Stomach smooth muscle (tissue), 2 donors: ENCODE measurements at regions not wholly inside any gene's neighbourhood (a gene's known extent, or its start where the extent isn't known, plus 50 kb on each side); places are given as distances from the start of the nearest gene placed in this dataset.
"Not testable (repeated sequence)": the region's sequence is repeated elsewhere in the genome, so short reads cannot be mapped to it uniquely, and the experiment has no call there.

Source experiments
- H3K27ac ChIP-seq: one replicate; pipeline ENCODE4 v1.7.0; 2013; ENCODE audit warnings: mild to moderate bottlenecking, low read length, inconsistent platforms
- H3K27me3 ChIP-seq, 2 donors: one replicate each; pipeline ENCODE4 v1.7.0; 2013; ENCODE audit warnings: low read length in 2 of 2; ENCODE audit not compliant: insufficient read depth in 2 of 2, control insufficient read depth in 1 of 2
- H3K36me3 ChIP-seq, 2 donors: one replicate each; pipeline ENCODE4 v1.7.0; 2013; ENCODE audit warnings: low read length in 2 of 2; ENCODE audit not compliant: control insufficient read depth in 2 of 2, insufficient read depth in 2 of 2
- H3K4me1 ChIP-seq: one replicate; pipeline ENCODE4 v1.7.0; 2013; ENCODE audit warnings: low read length; ENCODE audit not compliant: control insufficient read depth, insufficient read depth
- H3K4me3 ChIP-seq, 2 donors: one replicate each; pipeline ENCODE4 v1.7.0; 2013; ENCODE audit warnings: low read length in 2 of 2
- H3K9ac ChIP-seq, 2 donors: one replicate each; pipeline ENCODE4 v1.7.0; 2013; ENCODE audit warnings: low read length in 2 of 2, mild to moderate bottlenecking in 1 of 2
- H3K9me3 ChIP-seq, 2 donors: one replicate each; pipeline ENCODE4 v1.7.0; 2013; ENCODE audit warnings: low read length in 2 of 2; ENCODE audit not compliant: control insufficient read depth in 2 of 2
- donor health status: healthy.
- donor health status: Pancreatic carcinoma.

DNA sequence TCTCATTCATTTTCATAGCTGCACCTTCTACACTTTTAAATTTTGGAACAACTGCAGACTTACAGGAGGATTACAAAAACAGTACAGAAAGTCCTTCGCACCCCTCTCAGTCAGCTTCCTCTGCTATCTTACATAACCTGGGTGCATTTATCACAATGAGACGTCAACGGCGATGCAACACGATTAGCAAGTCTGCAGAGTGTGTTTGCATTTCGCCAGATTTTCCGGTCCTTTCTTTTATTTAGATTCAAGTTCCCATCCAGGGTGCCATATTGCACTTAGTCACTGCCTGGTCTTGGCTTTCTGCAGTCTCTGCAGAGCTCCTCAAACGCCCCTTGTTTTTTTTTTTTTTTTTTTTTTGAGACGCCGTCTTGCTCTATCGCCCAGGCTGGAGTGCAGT is 85.9 kb downstream of the ASMT start:
- Histone ChIP-seq H3K4me1 (no peaks in the 10 kb centered on the region), H3K27ac (no peak overlapping the region), H3K9me3 (peaks cover 3 to 4% of the 10 kb centered on the region in 2 donors), H3K4me3 (no peak overlapping the region), H3K36me3 (no peaks in the 10 kb centered on the region), H3K27me3 (no peaks in the 10 kb centered on the region), H3K9ac (no peak overlapping the region)

- H3K9me3 ChIP-seq, H3K27ac ChIP-seq, H3K9ac ChIP-seq, H3K27me3 ChIP-seq, H3K36me3 ChIP-seq, H3K4me1 ChIP-seq, H3K4me3 ChIP-seq: not testable (repeated sequence)
Observed at GRCh38 chrX:1701396-1701901, 86.6 kb downstream of the ASMT start.

DNA sequence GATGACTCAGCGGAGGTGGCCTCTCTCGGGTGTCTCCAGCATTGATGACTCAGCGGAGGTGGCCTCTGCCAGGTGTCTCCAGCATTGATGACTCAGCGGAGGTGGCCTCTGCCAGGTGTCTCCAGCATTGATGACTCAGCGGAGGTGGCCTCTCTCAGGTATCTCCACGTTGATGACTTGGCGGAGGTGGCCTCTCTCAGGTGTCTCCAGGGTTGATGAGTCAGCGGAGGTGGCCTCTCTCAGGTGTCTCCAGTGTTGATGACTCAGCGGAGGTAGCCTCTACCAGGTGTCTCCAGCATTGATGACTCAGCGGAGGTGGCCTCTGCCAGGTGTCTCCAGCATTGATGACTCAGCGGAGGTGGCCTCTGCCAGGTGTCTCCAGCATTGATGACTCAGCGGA is 87.3 kb downstream of the ASMT start:
- not testable (repeated sequence) for H3K36me3 ChIP-seq, H3K9me3 ChIP-seq, H3K4me3 ChIP-seq, H3K27ac ChIP-seq, H3K27me3 ChIP-seq, H3K4me1 ChIP-seq, H3K9ac ChIP-seq

GRCh38 chrX:1702557-1702956 is 87.7 kb downstream of the ASMT start:
- H3K4me3 ChIP-seq, H3K27ac ChIP-seq, H3K27me3 ChIP-seq, H3K36me3 ChIP-seq, H3K4me1 ChIP-seq, H3K9me3 ChIP-seq, H3K9ac ChIP-seq: not testable (repeated sequence)

GRCh38 chrX:1709277-1709676 is 94.4 kb downstream of the ASMT start:
- not testable (repeated sequence) for H3K27ac ChIP-seq, H3K4me3 ChIP-seq, H3K27me3 ChIP-seq, H3K36me3 ChIP-seq, H3K4me1 ChIP-seq, H3K9ac ChIP-seq
- peaks cover 0 to 11% of the 10 kb centered on the region in 2 donors for H3K9me3 ChIP-seq

DNA sequence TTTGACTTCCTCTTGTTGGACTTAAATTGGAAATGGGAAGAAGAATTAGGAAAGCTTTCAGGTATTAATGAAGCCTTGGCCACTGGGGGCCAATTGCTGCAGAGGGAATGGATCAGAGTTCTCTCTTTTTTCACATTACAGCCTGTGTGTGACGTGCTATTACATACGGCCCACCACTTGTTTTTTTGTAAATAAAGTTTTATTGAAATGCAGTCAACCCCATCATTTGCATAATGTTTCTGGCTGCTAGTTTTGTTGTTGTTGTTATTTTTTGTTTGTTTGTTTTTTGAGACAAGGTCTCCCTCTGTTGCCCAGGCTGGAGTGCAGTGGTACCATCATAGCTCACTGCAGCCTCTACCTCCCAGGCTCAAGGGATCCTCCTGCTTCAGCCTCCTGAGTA is 98.4 kb downstream of the ASMT start:
- Histone ChIP-seq H3K9me3 (peaks cover 0 to 11% of the 10 kb centered on the region in 2 donors), H3K27me3 (no peaks in the 10 kb centered on the region), H3K9ac (no peak overlapping the region), H3K4me1 (no peaks in the 10 kb centered on the region), H3K27ac (no peak overlapping the region), H3K4me3 (no peak overlapping the region), H3K36me3 (no peaks in the 10 kb centered on the region)

DNA sequence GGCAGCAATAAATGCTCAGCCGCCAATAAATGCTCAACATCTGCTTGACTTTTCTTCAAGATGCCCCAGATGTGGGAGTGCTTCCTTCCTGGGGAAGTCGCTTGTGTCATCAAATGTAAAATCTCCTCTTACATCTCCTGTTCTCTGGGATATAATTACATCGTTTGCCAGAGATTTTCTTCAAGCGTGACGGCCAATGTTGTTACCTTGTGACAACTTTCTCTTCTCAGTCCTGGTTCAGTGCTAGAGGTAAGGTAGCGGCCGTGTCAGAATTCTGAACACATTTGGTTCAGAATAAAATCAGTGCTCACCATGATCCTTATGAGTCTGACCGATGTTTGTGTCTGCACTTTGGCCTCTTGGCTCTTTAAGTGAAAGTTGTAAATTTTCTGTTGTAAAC is 102.5 kb downstream of the ASMT start:
- H3K36me3 ChIP-seq: no peaks in the 10 kb centered on the region
- H3K27me3 ChIP-seq: no peaks in the 10 kb centered on the region
- peaks cover 3 to 8% of the 10 kb centered on the region in 2 donors for H3K9me3 ChIP-seq
- no peak overlapping the region for H3K27ac ChIP-seq
- no peaks in the 10 kb centered on the region for H3K4me1 ChIP-seq
- H3K4me3 ChIP-seq: no peak overlapping the region
- H3K9ac ChIP-seq: no peak overlapping the region

DNA sequence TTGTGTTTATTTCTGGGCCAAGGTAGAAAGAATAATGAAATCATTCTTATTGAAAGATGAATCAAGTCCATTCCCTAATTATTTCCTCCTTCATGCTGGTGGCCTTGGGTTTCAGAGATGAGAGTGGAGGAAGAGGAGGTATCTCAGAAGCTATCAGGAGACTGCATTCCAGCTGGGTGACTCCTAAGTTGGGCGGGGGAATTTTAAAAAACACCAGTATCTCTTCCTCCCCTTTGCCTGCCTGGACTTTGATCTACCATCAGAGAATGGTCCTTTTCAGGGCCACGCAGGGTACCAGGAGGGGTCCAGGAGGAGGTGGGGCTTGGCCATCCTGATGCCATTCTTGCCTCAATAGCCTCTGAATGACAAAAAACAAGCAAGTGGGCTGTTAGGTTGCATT is 104.4 kb downstream of the ASMT start:
- Histone ChIP-seq H3K9me3 (peaks cover 0 to 3% of the 10 kb centered on the region in 2 donors), H3K27me3 (no peaks in the 10 kb centered on the region), H3K9ac (no peak overlapping the region), H3K4me1 (no peaks in the 10 kb centered on the region), H3K36me3 (no peaks in the 10 kb centered on the region), H3K27ac (no peak overlapping the region), H3K4me3 (no peak overlapping the region)

DNA sequence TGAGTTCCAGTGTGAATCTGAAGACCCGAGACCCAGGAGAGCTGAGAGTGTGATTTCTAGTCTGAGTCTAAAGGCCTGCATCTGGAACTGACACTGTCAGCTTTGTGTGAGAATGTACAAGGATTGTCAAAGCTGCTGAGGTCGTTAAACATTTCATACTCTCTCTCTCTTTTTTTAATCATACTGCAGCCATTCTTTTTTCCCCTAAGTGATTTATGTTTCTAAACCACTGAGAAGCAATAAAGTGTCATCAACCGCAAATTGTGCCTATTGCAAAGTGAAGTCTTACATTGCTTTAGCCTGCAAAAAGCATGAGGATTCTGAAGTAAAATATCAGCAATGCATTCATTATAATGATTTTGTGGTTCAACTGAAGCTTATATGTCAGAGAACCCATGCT is 106.0 kb downstream of the ASMT start:
- Histone ChIP-seq H3K4me1 (no peaks in the 10 kb centered on the region), H3K27me3 (no peaks in the 10 kb centered on the region), H3K9ac (no peak overlapping the region), H3K9me3 (peaks cover 0 to 3% of the 10 kb centered on the region in 2 donors), H3K36me3 (no peaks in the 10 kb centered on the region), H3K4me3 (no peak overlapping the region), H3K27ac (no peak overlapping the region)

DNA sequence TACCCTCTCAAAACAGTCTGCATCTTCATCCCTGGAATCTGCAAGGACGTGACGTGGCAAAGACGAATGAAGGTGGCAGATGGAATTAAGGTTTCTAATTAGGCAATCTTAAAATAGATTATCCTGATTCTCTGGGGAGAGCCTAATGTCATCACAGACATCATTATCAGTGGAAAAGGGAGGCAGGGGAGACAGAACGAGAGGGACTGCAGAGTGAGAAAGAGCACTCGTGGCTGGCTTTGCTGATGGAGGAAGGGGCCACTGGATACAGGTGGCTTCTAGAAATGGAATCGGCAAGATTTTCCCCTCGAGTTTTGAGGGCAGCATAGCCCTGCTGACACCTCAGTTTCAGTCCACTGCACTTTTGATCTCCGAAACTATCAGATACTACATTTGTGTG is 110.6 kb downstream of the ASMT start:
- no peaks in the 10 kb centered on the region for H3K4me1 ChIP-seq
- H3K9me3 ChIP-seq: peaks cover 0 to under 1% of the 10 kb centered on the region in 2 donors

GRCh38 chrX:1727531-1728027 is 112.7 kb downstream of the ASMT start:
- H3K27me3 ChIP-seq: no peaks in the 10 kb centered on the region

More for the DNA sequence above, 110.6 kb downstream of the ASMT start:
- Histone ChIP-seq H3K27me3 (no peaks in the 10 kb centered on the region), H3K4me3 (no peak overlapping the region), H3K9ac (no peak overlapping the region), H3K36me3 (no peaks in the 10 kb centered on the region), H3K27ac (no peak overlapping the region)

More at GRCh38 chrX:1727531-1728027, 112.7 kb downstream of the ASMT start:
- no peaks in the 10 kb centered on the region for H3K4me1 ChIP-seq
- no peak overlapping the region for H3K9ac ChIP-seq
- no peaks in the 10 kb centered on the region for H3K9me3 ChIP-seq
- no peak overlapping the region for H3K4me3 ChIP-seq
- H3K36me3 ChIP-seq: no peaks in the 10 kb centered on the region
- no peak overlapping the region for H3K27ac ChIP-seq
